ENCODE measurements at regions not wholly inside any gene's neighbourhood (a gene's known extent, or its start where the extent isn't known, plus 50 kb on each side); places are given as distances from the start of the nearest gene placed in this dataset.

DNA sequence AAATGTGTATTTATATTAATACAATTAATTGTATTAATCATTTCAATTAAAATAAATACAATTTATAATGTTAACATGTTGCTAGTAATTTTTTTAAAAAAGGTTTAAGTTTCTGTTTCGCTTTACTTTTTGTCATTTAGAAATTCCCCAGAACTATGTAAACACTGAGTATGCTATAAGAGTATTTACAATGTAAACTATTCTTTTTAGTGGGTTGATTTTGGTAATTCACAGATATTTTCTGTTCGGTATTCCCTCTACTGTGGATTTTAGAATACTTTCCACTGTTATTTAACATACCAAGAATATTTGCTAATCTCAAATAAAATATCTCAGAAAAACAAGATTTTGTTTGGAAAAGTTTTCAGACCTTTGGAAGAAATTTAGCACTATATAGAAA, 1564.4 kb downstream of the EFNA5 start:
- H3K9me3 ChIP-seq: no peaks in the 10 kb centered on the region
- H3K27me3 ChIP-seq (replicated peaks; ENCODE audit: insufficient read depth): no peaks in the 10 kb centered on the region
- H3K27ac ChIP-seq: no peak overlapping the region
- intact Hi-C loops (cut with DNase I): no loop called here
- no peak for DNase-seq (ENCODE audit: low spot score)
- WGBS: 46% methylated on average over 2 of the region's 2 CpGs
- H3K36me3 ChIP-seq: no peaks in the 10 kb centered on the region
- H3K4me3 ChIP-seq: no peak overlapping the region
- TF ChIP-seq, protein P1, sequence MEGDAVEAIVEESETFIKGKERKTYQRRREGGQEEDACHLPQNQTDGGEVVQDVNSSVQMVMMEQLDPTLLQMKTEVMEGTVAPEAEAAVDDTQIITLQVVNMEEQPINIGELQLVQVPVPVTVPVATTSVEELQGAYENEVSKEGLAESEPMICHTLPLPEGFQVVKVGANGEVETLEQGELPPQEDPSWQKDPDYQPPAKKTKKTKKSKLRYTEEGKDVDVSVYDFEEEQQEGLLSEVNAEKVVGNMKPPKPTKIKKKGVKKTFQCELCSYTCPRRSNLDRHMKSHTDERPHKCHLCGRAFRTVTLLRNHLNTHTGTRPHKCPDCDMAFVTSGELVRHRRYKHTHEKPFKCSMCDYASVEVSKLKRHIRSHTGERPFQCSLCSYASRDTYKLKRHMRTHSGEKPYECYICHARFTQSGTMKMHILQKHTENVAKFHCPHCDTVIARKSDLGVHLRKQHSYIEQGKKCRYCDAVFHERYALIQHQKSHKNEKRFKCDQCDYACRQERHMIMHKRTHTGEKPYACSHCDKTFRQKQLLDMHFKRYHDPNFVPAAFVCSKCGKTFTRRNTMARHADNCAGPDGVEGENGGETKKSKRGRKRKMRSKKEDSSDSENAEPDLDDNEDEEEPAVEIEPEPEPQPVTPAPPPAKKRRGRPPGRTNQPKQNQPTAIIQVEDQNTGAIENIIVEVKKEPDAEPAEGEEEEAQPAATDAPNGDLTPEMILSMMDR (IDR thresholded peaks at IDR 0.05): no peak
- TF ChIP-seq POLR2A (IDR thresholded peaks at IDR 0.05) (no peak), POLR2AphosphoS5 (IDR thresholded peaks at IDR 0.05) (no peak)
- no peaks in the 10 kb centered on the region for H3K4me1 ChIP-seq (replicated peaks)

GRCh38 chr5:106097340-106097739, 1573.4 kb downstream of the EFNA5 start:
- H3K4me1 ChIP-seq (replicated peaks): no peaks in the 10 kb centered on the region
- no peak for DNase-seq (ENCODE audit: low spot score)
- no peak overlapping the region for H3K4me3 ChIP-seq
- intact Hi-C loops (cut with DNase I): no loop called here
- WGBS: 57% methylated on average over 1 of the region's 1 CpG
- TF ChIP-seq POLR2A (IDR thresholded peaks at IDR 0.05) (no peak), POLR2AphosphoS5 (IDR thresholded peaks at IDR 0.05) (no peak)
- TF ChIP-seq, protein P1 (IDR thresholded peaks at IDR 0.05): no peak
- H3K27ac ChIP-seq: no peak overlapping the region
- no peaks in the 10 kb centered on the region for H3K27me3 ChIP-seq (replicated peaks; ENCODE audit: insufficient read depth)
- no peaks in the 10 kb centered on the region for H3K36me3 ChIP-seq
- no peaks in the 10 kb centered on the region for H3K9me3 ChIP-seq

GRCh38 chr5:106094839-106095238, 1575.9 kb downstream of the EFNA5 start:
- H3K36me3 ChIP-seq: no peaks in the 10 kb centered on the region
- H3K27ac ChIP-seq: no peak overlapping the region
- H3K27me3 ChIP-seq (replicated peaks; ENCODE audit: insufficient read depth): no peaks in the 10 kb centered on the region
- H3K9me3 ChIP-seq: no peaks in the 10 kb centered on the region
- no peaks in the 10 kb centered on the region for H3K4me1 ChIP-seq (replicated peaks)
- TF ChIP-seq, protein P1 (IDR thresholded peaks at IDR 0.05): no peak
- TF ChIP-seq POLR2AphosphoS5 (IDR thresholded peaks at IDR 0.05): no peak
- no peak for TF ChIP-seq POLR2A (IDR thresholded peaks at IDR 0.05)
- no peak for DNase-seq (ENCODE audit: low spot score)
- intact Hi-C loops (cut with DNase I): no loop called here
- no peak overlapping the region for H3K4me3 ChIP-seq

GRCh38 chr5:106094204-106094607, 1576.5 kb downstream of the EFNA5 start:
- H3K27ac ChIP-seq: no peak overlapping the region
- peak; percentile 53 for DNase-seq (ENCODE audit: low spot score)
- intact Hi-C loops (cut with DNase I): no loop called here
- H3K4me1 ChIP-seq (replicated peaks): no peaks in the 10 kb centered on the region
- no peaks in the 10 kb centered on the region for H3K36me3 ChIP-seq
- H3K9me3 ChIP-seq: no peaks in the 10 kb centered on the region
- no peaks in the 10 kb centered on the region for H3K27me3 ChIP-seq (replicated peaks; ENCODE audit: insufficient read depth)
- no peak overlapping the region for H3K4me3 ChIP-seq
- WGBS: 11% methylated on average over 4 of the region's 4 CpGs
- TF ChIP-seq, protein P1 (IDR thresholded peaks at IDR 0.05): no peak
- TF ChIP-seq POLR2AphosphoS5 (IDR thresholded peaks at IDR 0.05) (no peak), POLR2A (IDR thresholded peaks at IDR 0.05) (no peak)

DNA sequence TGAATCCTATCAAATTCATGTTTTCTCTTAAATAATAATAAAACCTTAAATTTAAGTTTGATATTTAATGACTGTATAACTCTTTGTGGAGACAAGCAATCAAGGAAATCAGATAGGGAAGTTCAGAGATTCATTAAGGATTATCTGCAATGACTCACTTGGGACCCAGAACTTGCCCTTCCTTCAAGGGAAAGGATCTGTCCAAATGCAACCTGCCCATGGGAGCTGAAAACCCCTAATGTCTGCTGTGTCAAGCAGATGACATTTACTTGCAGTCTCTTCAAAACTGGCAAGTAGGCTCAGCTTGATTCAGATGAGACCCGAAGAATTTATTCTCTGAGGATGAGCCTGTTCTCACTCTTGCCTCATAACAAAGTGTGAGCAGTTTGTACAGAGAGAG, 1577.6 kb downstream of the EFNA5 start:
- H3K27ac ChIP-seq: no peak overlapping the region
- no peaks in the 10 kb centered on the region for H3K9me3 ChIP-seq
- no peaks in the 10 kb centered on the region for H3K27me3 ChIP-seq (replicated peaks; ENCODE audit: insufficient read depth)
- TF ChIP-seq POLR2A (IDR thresholded peaks at IDR 0.05): no peak
- TF ChIP-seq POLR2AphosphoS5 (IDR thresholded peaks at IDR 0.05): no peak
- TF ChIP-seq, protein P1 (IDR thresholded peaks at IDR 0.05): no peak
- DNase-seq (ENCODE audit: low spot score): no peak
- no peaks in the 10 kb centered on the region for H3K36me3 ChIP-seq
- no peak overlapping the region for H3K4me3 ChIP-seq
- intact Hi-C loops (cut with DNase I): no loop called here
- WGBS: 92% methylated on average over 1 of the region's 1 CpG
- no peaks in the 10 kb centered on the region for H3K4me1 ChIP-seq (replicated peaks)
